GM12864 (cell line): ENCODE measurements at regions not wholly inside any gene's neighbourhood (a gene's known extent, or its start where the extent isn't known, plus 50 kb on each side); places are given as distances from the start of the nearest gene placed in this dataset.

Experiments used
- DNase-seq: peaks from one replicate; pipeline ENCODE4 v3.0.0-alpha.2; 2011; ENCODE audit warnings: low read depth
- H3K4me3 ChIP-seq: 2 replicates; pipeline ENCODE4 v1.5.1; 2011; ENCODE audit warnings: mild to moderate bottlenecking, low read depth, low read length, control low read depth
- TF ChIP-seq, protein P1 (sequence below): IDR thresholded peaks from 2 replicates; pipeline ENCODE4 v1.5.1; 2011; ENCODE audit warnings: low read depth, mild to moderate bottlenecking, moderate library complexity, low read length, control low read depth, inconsistent platforms; ENCODE audit errors: missing control alignments

DNA sequence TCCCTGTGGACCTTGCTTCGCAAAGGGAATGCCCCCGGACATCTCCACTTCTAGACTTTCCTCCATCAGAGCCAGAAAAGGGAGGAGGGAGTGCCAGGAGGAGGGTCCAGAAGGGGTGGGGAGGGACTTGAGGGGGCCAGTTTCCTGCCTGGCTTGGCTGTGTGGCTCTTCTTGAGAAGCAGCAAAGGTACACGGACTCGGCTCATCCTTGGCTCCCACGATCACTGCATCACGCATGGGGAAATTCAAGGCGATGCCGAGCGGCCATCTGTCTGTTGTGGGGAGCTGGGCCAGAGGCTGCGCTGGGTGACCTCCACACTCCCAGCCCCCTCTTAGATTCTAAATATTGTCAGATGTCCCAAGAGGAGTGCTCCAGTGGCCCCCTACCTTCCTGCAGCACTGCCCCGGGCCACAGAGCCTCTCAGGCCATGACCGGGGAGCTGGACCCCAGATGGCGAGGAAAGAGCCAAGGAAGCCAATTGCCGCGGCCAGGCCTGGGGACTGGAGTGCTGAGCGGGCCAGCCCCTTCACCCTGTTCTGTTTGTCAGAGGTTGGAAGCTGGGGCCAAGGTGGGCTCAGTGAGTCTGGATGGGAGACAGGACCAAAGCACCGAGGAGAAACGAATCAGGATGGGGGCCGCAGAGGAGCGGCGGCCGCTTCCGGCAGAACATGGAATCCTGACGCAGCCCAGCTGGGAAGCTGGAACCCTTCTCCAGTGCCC is 104.5 kb downstream of the RBFOX3 start:
- no peak for DNase-seq
- no peak overlapping the region for H3K4me3 ChIP-seq
- TF ChIP-seq, protein P1, sequence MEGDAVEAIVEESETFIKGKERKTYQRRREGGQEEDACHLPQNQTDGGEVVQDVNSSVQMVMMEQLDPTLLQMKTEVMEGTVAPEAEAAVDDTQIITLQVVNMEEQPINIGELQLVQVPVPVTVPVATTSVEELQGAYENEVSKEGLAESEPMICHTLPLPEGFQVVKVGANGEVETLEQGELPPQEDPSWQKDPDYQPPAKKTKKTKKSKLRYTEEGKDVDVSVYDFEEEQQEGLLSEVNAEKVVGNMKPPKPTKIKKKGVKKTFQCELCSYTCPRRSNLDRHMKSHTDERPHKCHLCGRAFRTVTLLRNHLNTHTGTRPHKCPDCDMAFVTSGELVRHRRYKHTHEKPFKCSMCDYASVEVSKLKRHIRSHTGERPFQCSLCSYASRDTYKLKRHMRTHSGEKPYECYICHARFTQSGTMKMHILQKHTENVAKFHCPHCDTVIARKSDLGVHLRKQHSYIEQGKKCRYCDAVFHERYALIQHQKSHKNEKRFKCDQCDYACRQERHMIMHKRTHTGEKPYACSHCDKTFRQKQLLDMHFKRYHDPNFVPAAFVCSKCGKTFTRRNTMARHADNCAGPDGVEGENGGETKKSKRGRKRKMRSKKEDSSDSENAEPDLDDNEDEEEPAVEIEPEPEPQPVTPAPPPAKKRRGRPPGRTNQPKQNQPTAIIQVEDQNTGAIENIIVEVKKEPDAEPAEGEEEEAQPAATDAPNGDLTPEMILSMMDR: no peak

- TF ChIP-seq, protein P1: no peak
- DNase-seq: no peak
- H3K4me3 ChIP-seq: no peak overlapping the region
Measured at GRCh38 chr17:79505199-79505598, 105.7 kb downstream of the RBFOX3 start.

DNA sequence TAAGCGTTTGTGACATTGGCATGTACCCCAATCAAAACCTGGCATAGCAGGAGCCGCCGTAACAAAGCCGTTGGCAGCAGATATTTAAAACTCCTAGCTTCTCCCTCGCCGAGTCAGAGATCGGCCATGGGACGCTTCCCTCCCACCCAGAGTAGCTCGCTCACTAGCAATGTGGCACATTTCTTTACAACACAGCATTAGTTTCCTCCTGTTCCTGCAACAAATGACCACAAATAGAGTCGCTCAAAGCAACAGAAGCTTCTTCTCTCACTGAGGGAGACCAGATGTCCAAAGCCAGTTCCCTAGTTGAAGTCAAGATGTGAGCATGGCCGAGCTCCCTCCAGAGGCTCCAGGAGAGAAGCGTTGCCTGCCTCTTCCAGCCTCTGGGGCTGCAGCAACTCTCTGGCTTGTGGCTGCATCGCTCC is 106.7 kb downstream of the RBFOX3 start:
- DNase-seq: no peak
- TF ChIP-seq, protein P1: no peak
- H3K4me3 ChIP-seq: no peak overlapping the region

GRCh38 chr17:79503126-79503839 is 107.6 kb downstream of the RBFOX3 start:
- no peak for DNase-seq
- TF ChIP-seq, protein P1: no peak
- no peak overlapping the region for H3K4me3 ChIP-seq

DNA sequence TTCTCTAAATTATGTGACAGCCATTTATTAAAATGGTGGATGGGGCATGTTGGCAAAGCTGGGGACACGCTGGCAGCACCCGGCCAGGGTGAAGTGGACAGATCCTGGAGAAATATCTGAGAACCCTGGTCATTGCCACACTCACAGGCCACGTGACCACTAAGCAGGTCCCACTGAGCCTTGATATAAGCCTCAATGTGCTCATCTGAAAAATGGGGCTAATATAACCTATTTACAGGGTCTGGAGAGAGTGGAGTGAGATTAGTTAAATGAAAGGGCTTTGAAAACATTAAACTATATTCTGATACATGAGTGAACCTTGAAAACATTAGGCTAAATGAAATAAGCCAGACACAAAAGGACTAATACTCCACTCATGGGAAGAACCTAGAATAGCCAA is 108.9 kb downstream of the RBFOX3 start:
- DNase-seq: no peak
- H3K4me3 ChIP-seq: no peak overlapping the region
- TF ChIP-seq, protein P1: no peak

DNA sequence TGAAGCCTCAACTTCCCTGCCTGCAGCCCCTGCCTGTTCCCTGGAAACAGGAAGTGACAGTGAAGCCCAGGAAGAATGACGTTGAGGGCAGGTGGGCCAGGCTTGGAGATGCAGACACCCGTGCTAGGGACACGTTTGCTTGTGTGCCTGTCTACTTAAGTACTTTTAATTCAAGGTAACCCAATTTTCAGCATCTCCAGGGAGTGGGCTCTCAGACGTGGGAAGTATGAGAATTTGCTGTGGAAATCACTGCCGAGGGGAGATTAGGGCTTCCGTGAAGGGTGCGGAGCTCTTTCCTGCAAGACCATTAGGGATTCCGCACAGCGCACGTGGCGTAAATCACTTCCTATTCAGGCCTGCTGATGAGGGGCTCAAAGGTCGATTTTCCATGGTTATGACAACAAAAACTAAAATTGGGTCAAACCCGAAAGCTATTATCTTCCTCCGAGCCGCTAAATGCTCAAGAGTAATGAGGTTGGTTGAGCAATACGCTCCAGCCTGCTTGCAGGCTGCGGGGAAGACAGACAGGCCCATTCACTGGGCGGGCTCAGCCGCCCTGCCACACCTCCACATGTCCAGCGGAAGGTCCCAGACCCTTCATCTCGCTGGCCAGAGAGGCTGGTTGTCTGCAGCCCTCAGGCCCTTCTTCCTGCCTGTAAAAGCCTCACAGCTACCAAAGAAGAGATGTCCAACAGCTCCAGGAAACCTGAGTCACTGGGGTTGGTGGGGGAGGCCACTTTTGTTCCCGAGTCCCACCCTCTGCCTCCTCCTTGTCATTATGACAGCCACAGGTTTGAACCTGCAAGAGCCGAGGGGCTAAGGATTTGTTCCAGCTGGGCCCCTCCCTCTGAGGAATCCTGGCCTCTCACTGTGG is 109.9 kb downstream of the RBFOX3 start:
- TF ChIP-seq, protein P1: no peak
- no peak for DNase-seq
- H3K4me3 ChIP-seq: no peak overlapping the region
